Neural cell (in vitro differentiated cells): ENCODE measurements at regions not wholly inside any gene's neighbourhood (a gene's known extent, or its start where the extent isn't known, plus 50 kb on each side); places are given as distances from the start of the nearest gene placed in this dataset.

Source experiments
- H2AFZ ChIP-seq: fragments of 200-600, 300-800 bp; sonication (generic), shearing (Covaris generic); 2 replicates; pipeline ENCODE4 v1.6.0; 2014; ENCODE audit warnings: low read depth, mild to moderate bottlenecking, antibody characterized with exemption, low read length, moderate library complexity
- H3F3A ChIP-seq: fragments of 200-600 bp; shearing (Covaris generic); 2 replicates; pipeline ENCODE4 v1.6.1; 2016; ENCODE audit warnings: mild to moderate bottlenecking, moderate library complexity, mixed read lengths, antibody characterized with exemption, low read length; ENCODE audit not compliant: insufficient read depth, poor library complexity, severe bottlenecking
- H3K27ac ChIP-seq: fragments of 200-600, 300-800 bp; sonication (generic), shearing (Covaris generic); 2 replicates; pipeline ENCODE4 v1.5.1; 2014; ENCODE audit warnings: mild to moderate bottlenecking, low read length, moderate library complexity
- H3K27me3 ChIP-seq: fragments of 300-800, 200-600 bp; sonication (generic), shearing (Covaris generic); 2 replicates; pipeline ENCODE4 v1.6.0; 2014; ENCODE audit warnings: mild to moderate bottlenecking, low read depth, low read length, moderate library complexity; ENCODE audit not compliant: insufficient read depth
- H3K36me3 ChIP-seq: fragments of 300-800, 200-600 bp; sonication (generic), shearing (Covaris generic); 2 replicates; pipeline ENCODE4 v1.5.1; 2014; ENCODE audit warnings: mild to moderate bottlenecking, antibody characterized with exemption, low read length, moderate library complexity; ENCODE audit not compliant: insufficient read depth
- H3K4me2 ChIP-seq: fragments of 300-800, 200-600 bp; sonication (generic), shearing (Covaris generic); 2 replicates; pipeline ENCODE4 v1.6.0; 2014; ENCODE audit warnings: mild to moderate bottlenecking, low read length
- H3K4me3 ChIP-seq: fragments of 300-800, 200-600 bp; sonication (generic), shearing (Covaris generic); 2 replicates; pipeline ENCODE4 v1.5.1; 2014; ENCODE audit warnings: mild to moderate bottlenecking, low read length, moderate library complexity
- H3K79me2 ChIP-seq: fragments of 200-600 bp; shearing (Covaris generic); replicated peaks from 2 replicates; pipeline ENCODE4 v1.6.0; 2014; ENCODE audit warnings: mild to moderate bottlenecking, low read length, moderate library complexity; ENCODE audit not compliant: insufficient read depth
- H3K9ac ChIP-seq: fragments of 300-800, 200-600 bp; sonication (generic), shearing (Covaris generic); 2 replicates; pipeline ENCODE4 v1.6.1; 2016; ENCODE audit warnings: mild to moderate bottlenecking, low read length, mixed read lengths
- H3K9me2 ChIP-seq: fragments of 200-600 bp; shearing (Covaris generic); 2 replicates; pipeline ENCODE4 v1.6.1; 2016; ENCODE audit warnings: mild to moderate bottlenecking, low read length, mixed read lengths; ENCODE audit not compliant: insufficient read depth
- H3K9me3 ChIP-seq: fragments of 200-600, 300-800 bp; sonication (generic), shearing (Covaris generic); 2 replicates; pipeline ENCODE4 v1.6.1; 2016; ENCODE audit warnings: mild to moderate bottlenecking, mixed run types, low read length, moderate library complexity, mixed read lengths
- H4K20me1 ChIP-seq: fragments of 200-600 bp; shearing (Covaris generic); 2 replicates; pipeline ENCODE4 v1.6.1; 2016; ENCODE audit warnings: mild to moderate bottlenecking, mixed run types; ENCODE audit not compliant: insufficient read depth
- CTCF ChIP-seq: fragments of 450-650 bp; IDR thresholded peaks from 2 replicates; pipeline ENCODE4 v1.5.1; 2014; ENCODE audit warnings: antibody characterized with exemption, mild to moderate bottlenecking, moderate library complexity; ENCODE audit not compliant: poor library complexity, severe bottlenecking
- EP300 ChIP-seq: fragments of 450-650 bp; conservative IDR thresholded peaks from 2 replicates; pipeline ENCODE4 v1.6.1; 2014; ENCODE audit warnings: antibody characterized with exemption, mild to moderate bottlenecking, moderate library complexity; ENCODE audit not compliant: poor library complexity, severe bottlenecking
- EZH2 ChIP-seq: fragments of 200-600, 300-800 bp; shearing (Covaris generic), sonication (generic); IDR thresholded peaks from 2 replicates; pipeline ENCODE4 v1.6.1; 2014; ENCODE audit warnings: antibody characterized with exemption, low read length, borderline replicate concordance, mild to moderate bottlenecking; ENCODE audit not compliant: insufficient read depth, poor library complexity, severe bottlenecking
- MXI1 ChIP-seq: fragments of 450-650 bp; conservative IDR thresholded peaks from 2 replicates; pipeline ENCODE4 v1.6.1; 2014; ENCODE audit warnings: antibody characterized with exemption, mild to moderate bottlenecking; ENCODE audit not compliant: poor library complexity, severe bottlenecking
- POLR2AphosphoS5 ChIP-seq: IDR thresholded peaks from 2 replicates; pipeline ENCODE4 v1.6.1; 2012
- RAD21 ChIP-seq: fragments of 450-650 bp; conservative IDR thresholded peaks from 2 replicates; pipeline ENCODE4 v1.6.1; 2014; ENCODE audit warnings: antibody characterized with exemption, mild to moderate bottlenecking, moderate library complexity
- REST ChIP-seq: IDR thresholded peaks from 2 replicates; pipeline ENCODE4 v1.6.1; 2012; ENCODE audit warnings: borderline replicate concordance
- SMC3 ChIP-seq: fragments of 450-650 bp; conservative IDR thresholded peaks from 2 replicates; pipeline ENCODE4 v1.6.1; 2014; ENCODE audit warnings: antibody characterized with exemption, mild to moderate bottlenecking, moderate library complexity; ENCODE audit not compliant: poor library complexity
- TAF1 ChIP-seq: IDR thresholded peaks from 2 replicates; pipeline ENCODE4 v1.6.1; 2012; ENCODE audit warnings: low read depth

GRCh38 chr1:193785850-193786420, 599.5 kb upstream of the B3GALT2 start:
- Histone ChIP-seq H4K20me1 (no peaks in the 10 kb centered on the region), H3K27ac (no peak overlapping the region), H3K4me3 (no peak overlapping the region), H2AFZ (no peak overlapping the region), H3K36me3 (no peaks in the 10 kb centered on the region), H3K79me2 (no peaks in the 10 kb centered on the region), H3K9me2 (no peaks in the 10 kb centered on the region), H3K4me2 (no peak overlapping the region), H3K27me3 (no peaks in the 10 kb centered on the region), H3K9me3 (no peaks in the 10 kb centered on the region), H3F3A (no peaks in the 10 kb centered on the region), H3K9ac (no peak overlapping the region)
- TF ChIP-seq TAF1 (no peak), EP300 (no peak), CTCF (no peak), REST (no peak), POLR2AphosphoS5 (no peak), MXI1 (no peak), RAD21 (no peak), SMC3 (no peak), EZH2 (no peak)

- no peak for TF ChIP-seq TAF1
- H3K9me3 ChIP-seq: no peaks in the 10 kb centered on the region
- no peak overlapping the region for H2AFZ ChIP-seq
- H3K27me3 ChIP-seq: no peaks in the 10 kb centered on the region
- H3K9ac ChIP-seq: no peak overlapping the region
- H3K9me2 ChIP-seq: no peaks in the 10 kb centered on the region
- no peak overlapping the region for H3K4me2 ChIP-seq
- no peaks in the 10 kb centered on the region for H4K20me1 ChIP-seq
- no peaks in the 10 kb centered on the region for H3K36me3 ChIP-seq
- no peaks in the 10 kb centered on the region for H3F3A ChIP-seq
- no peak overlapping the region for H3K27ac ChIP-seq
- no peak overlapping the region for H3K4me3 ChIP-seq
- no peaks in the 10 kb centered on the region for H3K79me2 ChIP-seq
Observed at GRCh38 chr1:193774536-193775323, 588.3 kb upstream of the B3GALT2 start.
